ENCODE measurements at regions not wholly inside any gene's neighbourhood (a gene's known extent, or its start where the extent isn't known, plus 50 kb on each side); places are given as distances from the start of the nearest gene placed in this dataset.

DNA sequence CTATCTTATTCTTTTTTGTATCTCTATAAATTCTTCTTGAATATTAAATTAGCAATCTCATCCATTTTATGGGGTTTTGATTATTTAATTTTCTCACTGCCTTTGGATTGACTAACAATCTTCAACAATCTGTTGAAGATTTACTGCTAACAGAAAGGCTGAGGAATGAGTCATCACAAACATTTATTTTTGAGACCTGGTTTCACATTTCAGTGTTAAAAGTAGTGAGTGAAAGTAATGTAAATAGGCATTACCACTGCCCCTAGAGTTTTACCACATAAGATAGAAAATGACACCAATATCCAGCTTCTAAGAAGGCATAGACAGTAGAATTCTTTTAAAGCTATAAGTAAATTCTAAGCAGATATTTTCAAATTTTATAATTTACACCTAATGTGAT is 472.8 kb downstream of the OLFM4 start:
- Histone ChIP-seq H3K4me2 (ENCODE audit: low read length) (no peak overlapping the region), H3K27me3 (ENCODE audit: control insufficient read depth, low read length) (no peaks in the 10 kb centered on the region), H3K79me2 (ENCODE audit: control insufficient read depth, low read length) (no peaks in the 10 kb centered on the region), H3K27ac (ENCODE audit: low read depth, low read length) (no peak overlapping the region), H3K9me3 (ENCODE audit: control insufficient read depth, insufficient read depth, low read length) (no peaks in the 10 kb centered on the region), H3K4me3 (ENCODE audit: low read length) (no peak overlapping the region), H3K4me1 (ENCODE audit: control insufficient read depth, low read length) (no peaks in the 10 kb centered on the region), H3K9me2 (replicated peaks; ENCODE audit: control insufficient read depth, low read length) (no peaks in the 10 kb centered on the region), H3F3A (ENCODE audit: control insufficient read depth, insufficient read depth) (no peaks in the 10 kb centered on the region), H3K36me3 (ENCODE audit: control insufficient read depth, low read length) (no peaks in the 10 kb centered on the region), H4K20me1 (ENCODE audit: control insufficient read depth, insufficient read depth, low read depth, low read length) (no peaks in the 10 kb centered on the region)
- TF ChIP-seq, protein P1, sequence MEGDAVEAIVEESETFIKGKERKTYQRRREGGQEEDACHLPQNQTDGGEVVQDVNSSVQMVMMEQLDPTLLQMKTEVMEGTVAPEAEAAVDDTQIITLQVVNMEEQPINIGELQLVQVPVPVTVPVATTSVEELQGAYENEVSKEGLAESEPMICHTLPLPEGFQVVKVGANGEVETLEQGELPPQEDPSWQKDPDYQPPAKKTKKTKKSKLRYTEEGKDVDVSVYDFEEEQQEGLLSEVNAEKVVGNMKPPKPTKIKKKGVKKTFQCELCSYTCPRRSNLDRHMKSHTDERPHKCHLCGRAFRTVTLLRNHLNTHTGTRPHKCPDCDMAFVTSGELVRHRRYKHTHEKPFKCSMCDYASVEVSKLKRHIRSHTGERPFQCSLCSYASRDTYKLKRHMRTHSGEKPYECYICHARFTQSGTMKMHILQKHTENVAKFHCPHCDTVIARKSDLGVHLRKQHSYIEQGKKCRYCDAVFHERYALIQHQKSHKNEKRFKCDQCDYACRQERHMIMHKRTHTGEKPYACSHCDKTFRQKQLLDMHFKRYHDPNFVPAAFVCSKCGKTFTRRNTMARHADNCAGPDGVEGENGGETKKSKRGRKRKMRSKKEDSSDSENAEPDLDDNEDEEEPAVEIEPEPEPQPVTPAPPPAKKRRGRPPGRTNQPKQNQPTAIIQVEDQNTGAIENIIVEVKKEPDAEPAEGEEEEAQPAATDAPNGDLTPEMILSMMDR (IDR thresholded peaks at IDR 0.05; ENCODE audit: low read depth, low read length, poor library complexity, severe bottlenecking): no peak
- TF ChIP-seq EZH2phosphoT487 (IDR thresholded peaks at IDR 0.05; ENCODE audit: borderline replicate concordance, low read length): no peak

DNA sequence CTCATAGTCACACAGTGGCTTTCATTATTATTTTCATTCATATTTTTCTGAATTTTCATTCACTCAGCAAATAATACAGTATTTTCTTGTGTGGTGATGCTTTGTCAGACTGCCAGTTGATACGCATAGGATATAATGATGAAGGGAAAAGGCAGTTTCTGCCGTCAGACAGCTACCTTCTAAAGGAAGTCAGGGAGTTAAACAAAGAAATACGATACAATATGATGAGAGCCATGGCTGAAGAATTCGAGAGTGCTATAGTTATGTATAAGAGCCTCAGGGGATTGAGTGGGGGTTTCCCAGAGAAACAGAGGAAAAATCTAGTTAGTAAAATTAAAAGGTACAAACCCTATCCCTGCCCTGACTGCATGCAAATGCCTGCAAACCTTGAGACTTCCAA is 479.1 kb downstream of the OLFM4 start:
- Histone ChIP-seq H3K4me2 (ENCODE audit: low read length) (no peak overlapping the region), H3K79me2 (ENCODE audit: control insufficient read depth, low read length) (no peaks in the 10 kb centered on the region), H3K36me3 (ENCODE audit: control insufficient read depth, low read length) (no peaks in the 10 kb centered on the region), H3K27ac (ENCODE audit: low read depth, low read length) (no peak overlapping the region), H3K4me1 (ENCODE audit: control insufficient read depth, low read length) (no peaks in the 10 kb centered on the region), H3K4me3 (ENCODE audit: low read length) (no peak overlapping the region), H3K9me2 (replicated peaks; ENCODE audit: control insufficient read depth, low read length) (no peaks in the 10 kb centered on the region), H4K20me1 (ENCODE audit: control insufficient read depth, insufficient read depth, low read depth, low read length) (no peaks in the 10 kb centered on the region), H3K9me3 (ENCODE audit: control insufficient read depth, insufficient read depth, low read length) (no peaks in the 10 kb centered on the region), H3F3A (ENCODE audit: control insufficient read depth, insufficient read depth) (no peaks in the 10 kb centered on the region), H3K27me3 (ENCODE audit: control insufficient read depth, low read length) (no peaks in the 10 kb centered on the region)
- no peak for TF ChIP-seq EZH2phosphoT487 (IDR thresholded peaks at IDR 0.05; ENCODE audit: borderline replicate concordance, low read length)
- TF ChIP-seq, protein P1 (IDR thresholded peaks at IDR 0.05; ENCODE audit: low read depth, low read length, poor library complexity, severe bottlenecking): no peak

DNA sequence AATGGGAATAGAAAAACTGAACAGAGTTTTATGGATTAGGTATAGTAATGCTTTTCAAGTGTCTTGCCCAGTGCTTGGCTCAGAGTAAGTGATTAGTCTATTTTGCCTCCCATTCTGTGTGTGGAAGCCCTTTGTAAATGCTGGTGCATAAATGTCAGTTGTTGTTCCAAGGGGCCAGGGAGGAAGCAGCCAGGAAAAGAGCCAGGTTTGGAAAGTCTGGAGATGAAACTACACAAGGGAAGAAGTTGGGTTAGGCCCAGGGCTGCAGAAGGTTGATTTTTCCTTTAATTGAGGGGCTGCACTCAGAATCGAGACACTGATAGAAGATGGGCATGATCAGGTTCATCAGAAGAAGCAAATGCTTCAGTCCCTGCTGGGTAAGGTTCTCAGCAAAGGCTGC is 484.0 kb downstream of the OLFM4 start:
- H3K4me3 ChIP-seq (ENCODE audit: low read length): no peak overlapping the region
- no peak for TF ChIP-seq EZH2phosphoT487 (IDR thresholded peaks at IDR 0.05; ENCODE audit: borderline replicate concordance, low read length)
- TF ChIP-seq, protein P1 (IDR thresholded peaks at IDR 0.05; ENCODE audit: low read depth, low read length, poor library complexity, severe bottlenecking): no peak
- no peaks in the 10 kb centered on the region for H3F3A ChIP-seq (ENCODE audit: control insufficient read depth, insufficient read depth)
- H3K4me2 ChIP-seq (ENCODE audit: low read length): no peak overlapping the region
- no peaks in the 10 kb centered on the region for H3K27me3 ChIP-seq (ENCODE audit: control insufficient read depth, low read length)
- H3K36me3 ChIP-seq (ENCODE audit: control insufficient read depth, low read length): no peaks in the 10 kb centered on the region
- no peak overlapping the region for H3K27ac ChIP-seq (ENCODE audit: low read depth, low read length)
- no peaks in the 10 kb centered on the region for H3K9me2 ChIP-seq (replicated peaks; ENCODE audit: control insufficient read depth, low read length)
- H3K4me1 ChIP-seq (ENCODE audit: control insufficient read depth, low read length): no peaks in the 10 kb centered on the region
- H3K79me2 ChIP-seq (ENCODE audit: control insufficient read depth, low read length): no peaks in the 10 kb centered on the region
- no peaks in the 10 kb centered on the region for H3K9me3 ChIP-seq (ENCODE audit: control insufficient read depth, insufficient read depth, low read length)
- no peaks in the 10 kb centered on the region for H4K20me1 ChIP-seq (ENCODE audit: control insufficient read depth, insufficient read depth, low read depth, low read length)

DNA sequence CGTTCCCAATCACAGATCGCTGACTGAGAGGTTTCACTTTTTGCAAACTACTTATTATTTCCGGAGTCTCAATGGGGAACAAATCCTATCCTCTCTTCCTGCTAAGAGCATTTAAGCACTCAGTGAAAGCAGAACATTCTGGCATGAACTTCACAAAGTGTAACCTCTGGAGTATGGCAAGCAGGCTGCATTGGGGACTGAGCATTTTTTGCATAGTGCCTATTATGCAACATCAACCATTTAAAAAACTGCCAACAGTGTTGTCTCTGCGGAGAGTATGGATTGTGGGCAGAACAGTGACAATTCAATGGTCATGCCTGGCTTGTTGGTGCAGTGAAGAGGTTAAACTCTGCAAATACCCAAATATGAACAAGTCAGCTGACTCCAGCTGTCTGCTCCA is 484.6 kb downstream of the OLFM4 start:
- no peaks in the 10 kb centered on the region for H3K36me3 ChIP-seq (ENCODE audit: control insufficient read depth, low read length)
- no peaks in the 10 kb centered on the region for H3F3A ChIP-seq (ENCODE audit: control insufficient read depth, insufficient read depth)
- no peaks in the 10 kb centered on the region for H3K4me1 ChIP-seq (ENCODE audit: control insufficient read depth, low read length)
- H4K20me1 ChIP-seq (ENCODE audit: control insufficient read depth, insufficient read depth, low read depth, low read length): no peaks in the 10 kb centered on the region
- no peaks in the 10 kb centered on the region for H3K79me2 ChIP-seq (ENCODE audit: control insufficient read depth, low read length)
- no peaks in the 10 kb centered on the region for H3K9me2 ChIP-seq (replicated peaks; ENCODE audit: control insufficient read depth, low read length)
- H3K27ac ChIP-seq (ENCODE audit: low read depth, low read length): no peak overlapping the region
- H3K27me3 ChIP-seq (ENCODE audit: control insufficient read depth, low read length): no peaks in the 10 kb centered on the region
- no peaks in the 10 kb centered on the region for H3K9me3 ChIP-seq (ENCODE audit: control insufficient read depth, insufficient read depth, low read length)
- TF ChIP-seq, protein P1 (IDR thresholded peaks at IDR 0.05; ENCODE audit: low read depth, low read length, poor library complexity, severe bottlenecking): no peak
- no peak for TF ChIP-seq EZH2phosphoT487 (IDR thresholded peaks at IDR 0.05; ENCODE audit: borderline replicate concordance, low read length)
- H3K4me3 ChIP-seq (ENCODE audit: low read length): no peak overlapping the region
- no peak overlapping the region for H3K4me2 ChIP-seq (ENCODE audit: low read length)
